Endometrial microvascular endothelial cells (primary cell): ENCODE measurements at regions not wholly inside any gene's neighbourhood (a gene's known extent, or its start where the extent isn't known, plus 50 kb on each side); places are given as distances from the start of the nearest gene placed in this dataset.
"Not testable (repeated sequence)": the region's sequence is repeated elsewhere in the genome, so short reads cannot be mapped to it uniquely, and the experiment has no call there.

Experiments used
- in situ Hi-C: cut with HindIII; loops from 2 replicates; pipeline ENCODE4 v1.10.0; 2017; ENCODE audit warnings: low sequenced_read_pairs, low pct_unique_long_range_greater_than_20kb; ENCODE audit errors: inconsistent ontology term

GRCh38 chr13:33572322-33572721 lies 245.6 kb upstream of the RFC3 start:
- in situ Hi-C loops: not testable (repeated sequence)

- in situ Hi-C loops: no loop called here
These were observed 242.6 kb upstream of the RFC3 start for GRCh38 chr13:33575378-33575777.

GRCh38 chr13:33577007-33577406 lies 240.9 kb upstream of the RFC3 start:
- in situ Hi-C loops: no loop called here

- in situ Hi-C loops: no loop called here
These were observed 239.2 kb upstream of the RFC3 start for GRCh38 chr13:33578786-33579185.

GRCh38 chr13:33582121-33582520 lies 235.8 kb upstream of the RFC3 start:
- in situ Hi-C loops: no loop called here

- in situ Hi-C loops: no loop called here
These were observed 234.6 kb upstream of the RFC3 start for GRCh38 chr13:33583398-33583797.

- in situ Hi-C loops: no loop called here
These were observed 227.0 kb upstream of the RFC3 start for GRCh38 chr13:33590936-33591335.

GRCh38 chr13:33606692-33607091 lies 211.3 kb upstream of the RFC3 start:
- in situ Hi-C loops: no loop called here

- in situ Hi-C loops: no loop called here
These were observed 207.4 kb upstream of the RFC3 start for GRCh38 chr13:33610438-33611120.

GRCh38 chr13:33611121-33611805 lies 206.7 kb upstream of the RFC3 start:
- in situ Hi-C loops: no loop called here

GRCh38 chr13:33612641-33613638 lies 205.0 kb upstream of the RFC3 start:
- in situ Hi-C loops: no loop called here

- in situ Hi-C loops: no loop called here
These were observed 202.5 kb upstream of the RFC3 start for GRCh38 chr13:33615436-33615835.

- in situ Hi-C loops: no loop called here
These were observed 201.8 kb upstream of the RFC3 start for GRCh38 chr13:33616130-33616529.

GRCh38 chr13:33617055-33617454 lies 200.9 kb upstream of the RFC3 start:
- in situ Hi-C loops: no loop called here

GRCh38 chr13:33624253-33624652 lies 193.7 kb upstream of the RFC3 start:
- in situ Hi-C loops: no loop called here

GRCh38 chr13:33624740-33625139 lies 193.2 kb upstream of the RFC3 start:
- in situ Hi-C loops: no loop called here

- in situ Hi-C loops: no loop called here
These were observed 191.5 kb upstream of the RFC3 start for GRCh38 chr13:33626407-33626806.

GRCh38 chr13:33628662-33629061 lies 189.3 kb upstream of the RFC3 start:
- in situ Hi-C loops: no loop called here

GRCh38 chr13:33629605-33630360 lies 188.2 kb upstream of the RFC3 start:
- in situ Hi-C loops: no loop called here
